Endothelial cell of hepatic sinusoid (primary cell): ENCODE measurements at regions not wholly inside any gene's neighbourhood (a gene's known extent, or its start where the extent isn't known, plus 50 kb on each side); places are given as distances from the start of the nearest gene placed in this dataset.

Experiments used
- in situ Hi-C: cut with HindIII; loops from 2 replicates; pipeline ENCODE4 v1.10.0; 2017; ENCODE audit warnings: low sequenced_read_pairs

DNA sequence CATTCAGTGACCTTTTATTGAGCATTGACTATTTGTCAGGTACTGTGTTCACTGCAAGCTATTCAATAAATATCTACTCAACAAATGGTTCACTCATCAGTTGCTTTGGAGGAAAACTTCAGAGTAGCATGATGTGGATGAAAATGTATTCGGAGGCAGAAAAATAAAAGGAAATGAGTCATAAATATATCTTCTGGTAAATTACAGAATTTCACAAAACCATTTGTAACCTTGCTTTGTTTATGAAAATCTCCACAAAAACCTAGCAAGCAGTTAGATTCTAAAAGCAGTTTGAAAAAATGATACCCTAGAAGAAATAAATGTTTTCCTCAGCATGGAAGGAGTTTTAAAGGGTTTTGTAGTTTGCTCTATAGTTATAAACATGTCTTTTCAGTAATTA, 399.6 kb downstream of the LMO7 start:
- in situ Hi-C loops = no loop called here

DNA sequence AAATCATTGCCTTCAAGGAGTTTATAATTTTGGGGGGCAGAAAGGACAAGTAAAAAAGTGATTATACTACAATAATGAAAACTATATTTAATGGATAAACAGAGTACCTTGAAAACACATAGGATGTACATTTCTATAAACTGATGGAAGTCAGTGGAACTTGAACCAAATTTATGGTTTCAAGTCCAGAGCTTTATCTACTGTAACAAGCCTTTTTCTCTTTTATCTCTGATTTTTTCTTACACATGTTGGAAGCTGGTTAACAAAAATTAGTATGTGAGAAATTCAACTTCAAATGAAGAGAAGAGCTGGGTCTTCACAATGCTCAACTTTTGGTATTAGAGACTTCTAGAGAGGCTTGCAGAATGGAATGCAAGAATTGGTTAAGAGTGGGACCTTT, 393.6 kb downstream of the LMO7 start:
- in situ Hi-C loops = no loop called here

DNA sequence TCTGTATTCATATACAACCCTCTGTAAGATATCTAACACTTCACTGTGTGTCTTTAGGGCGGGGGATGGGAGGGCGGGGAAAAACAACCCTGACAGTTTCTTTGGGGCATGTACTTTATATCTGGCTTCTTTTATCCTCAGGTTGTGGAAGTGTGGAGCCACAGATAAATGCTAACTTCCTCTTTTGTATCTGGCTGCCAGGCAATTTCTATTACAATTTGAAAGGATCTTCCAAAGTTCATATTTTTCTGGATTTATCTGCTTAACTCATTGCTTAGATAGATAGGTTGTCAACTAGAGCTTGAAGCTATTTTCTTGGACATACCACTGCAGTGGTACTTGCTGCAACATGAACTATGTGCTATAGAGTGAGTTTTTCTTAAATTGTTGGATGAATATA, 393.0 kb downstream of the LMO7 start:
- in situ Hi-C loops = no loop called here

DNA sequence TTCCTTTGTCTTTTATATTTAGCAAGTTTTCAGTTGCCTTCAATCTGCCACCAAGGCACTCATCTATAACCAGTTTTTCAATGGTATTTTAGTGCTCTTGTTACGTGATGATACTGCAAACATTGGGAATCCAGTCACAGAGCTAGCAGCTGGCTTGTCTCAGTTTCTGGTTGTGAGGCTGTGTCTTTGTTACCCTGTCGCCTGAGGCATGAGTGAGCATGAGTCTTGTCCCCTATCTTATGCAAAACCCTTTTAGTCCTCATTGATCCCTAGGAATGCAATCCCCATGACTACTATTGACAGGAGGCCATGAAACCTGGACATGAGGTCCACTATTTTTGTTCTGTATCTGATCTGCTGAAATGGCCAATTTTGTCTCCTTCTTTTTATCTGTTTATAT, 391.0 kb downstream of the LMO7 start:
- in situ Hi-C loops = no loop called here

DNA sequence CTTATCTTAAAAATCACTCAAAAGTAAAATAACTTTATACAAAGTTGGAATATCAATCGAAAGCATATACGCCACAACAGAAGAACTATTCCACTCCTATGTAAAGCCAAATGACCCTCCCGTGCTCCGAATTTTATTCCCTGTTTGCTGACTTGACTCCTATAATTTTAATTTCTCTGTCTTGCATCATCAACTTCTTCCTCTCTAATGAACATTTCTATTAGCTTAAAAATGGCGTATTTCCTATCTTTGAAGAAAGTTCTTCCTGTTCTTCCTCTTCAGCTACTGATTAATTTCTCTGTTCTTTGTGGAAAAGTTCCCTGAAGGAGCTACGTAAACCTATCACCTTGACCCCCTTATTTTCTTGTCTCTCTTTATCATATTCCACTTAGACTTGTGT, 389.3 kb downstream of the LMO7 start:
- in situ Hi-C loops = no loop called here

DNA sequence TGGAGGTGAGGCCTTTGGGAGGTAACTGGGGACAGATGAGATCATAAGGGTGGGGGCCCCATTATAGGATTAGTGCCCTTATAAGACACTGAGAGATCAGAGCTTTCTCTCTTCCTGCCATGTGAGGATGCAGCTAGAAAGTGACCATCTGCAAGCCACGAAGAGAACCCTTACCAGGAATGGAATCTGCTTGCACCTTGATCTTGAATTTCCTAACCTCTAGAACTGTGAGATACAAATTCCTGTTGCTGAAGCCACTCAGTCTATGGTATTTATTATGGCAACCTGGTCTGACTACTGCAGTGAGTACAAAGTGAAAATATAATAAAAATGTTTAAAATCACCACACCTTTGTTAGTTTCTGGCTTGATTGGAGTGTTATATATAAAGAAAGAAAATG, 388.0 kb downstream of the LMO7 start:
- in situ Hi-C loops = no loop called here

DNA sequence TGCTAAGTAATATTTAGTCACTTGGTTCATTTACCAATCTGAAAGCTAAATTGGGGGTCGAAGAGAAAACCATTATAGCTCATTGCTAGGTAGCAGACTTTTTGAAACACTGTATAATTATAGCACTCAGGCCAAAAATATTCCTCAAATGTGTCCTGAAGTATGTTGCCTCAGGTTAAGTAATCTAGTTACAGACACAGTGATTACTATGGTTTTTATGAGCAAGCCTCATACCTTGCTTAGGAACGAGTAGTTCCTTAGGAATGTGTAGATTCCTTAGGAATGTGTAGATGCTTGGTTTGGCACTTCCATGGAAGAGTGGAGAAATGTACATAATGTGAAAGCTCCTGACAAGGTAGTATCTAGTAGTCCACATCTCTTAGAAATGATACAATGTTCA, 387.5 kb downstream of the LMO7 start:
- in situ Hi-C loops = no loop called here

DNA sequence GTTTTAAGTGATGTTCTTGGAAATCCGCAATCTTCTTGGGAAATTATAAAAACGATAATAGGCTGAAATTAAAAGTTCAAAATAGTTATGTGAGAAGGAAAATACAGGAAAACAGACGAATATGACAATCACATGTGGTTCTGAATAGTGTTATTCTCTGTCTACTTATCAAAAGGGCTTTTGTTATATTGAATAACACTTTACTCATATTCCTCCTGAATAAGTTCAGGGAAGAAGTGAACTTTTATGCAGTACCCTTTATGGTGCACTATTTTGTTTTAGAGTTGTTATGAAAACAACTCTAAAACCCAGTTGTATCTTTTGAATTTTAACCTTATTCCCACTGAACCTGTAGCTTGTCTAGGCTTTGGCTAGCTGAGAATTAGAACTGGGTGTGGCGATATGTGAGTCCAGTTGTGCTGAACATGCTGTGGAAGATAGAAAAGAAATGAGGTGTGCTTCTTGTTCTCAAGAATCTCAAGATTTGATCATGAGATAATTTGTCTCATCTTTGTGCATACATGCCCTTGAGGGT, 384.4 kb downstream of the LMO7 start:
- in situ Hi-C loops = no loop called here

DNA sequence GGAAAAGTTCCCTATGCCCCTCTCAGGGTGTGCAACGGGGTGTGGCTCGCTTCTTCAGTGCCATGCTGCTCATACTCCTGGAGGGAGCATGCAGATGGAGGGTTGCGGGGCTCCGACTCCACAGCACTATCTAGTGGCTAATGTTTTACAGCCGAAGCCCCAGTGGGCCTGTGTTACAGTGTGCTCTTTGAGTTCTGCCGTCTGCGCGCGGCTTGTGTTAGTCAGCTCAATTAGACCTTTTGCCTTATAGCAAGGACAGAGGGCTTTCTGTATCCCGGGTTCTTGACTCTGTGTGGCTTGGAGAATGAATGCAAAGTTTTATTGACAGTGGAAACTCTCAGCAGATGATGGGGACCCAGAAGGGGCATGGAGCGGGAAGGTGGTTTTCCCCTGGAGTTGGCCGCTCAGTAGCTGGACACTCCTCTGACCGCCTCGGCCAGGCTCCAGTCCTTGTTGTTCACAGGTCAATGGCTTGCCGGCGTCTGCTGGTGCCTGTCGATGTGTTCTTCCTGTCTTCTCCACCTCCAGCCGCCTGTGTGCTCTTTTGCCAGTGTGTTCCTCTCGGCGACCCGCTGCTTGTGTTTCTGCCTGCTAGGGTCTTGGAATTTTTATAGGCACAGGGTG, 383.4 kb downstream of the LMO7 start:
- in situ Hi-C loops = no loop called here

DNA sequence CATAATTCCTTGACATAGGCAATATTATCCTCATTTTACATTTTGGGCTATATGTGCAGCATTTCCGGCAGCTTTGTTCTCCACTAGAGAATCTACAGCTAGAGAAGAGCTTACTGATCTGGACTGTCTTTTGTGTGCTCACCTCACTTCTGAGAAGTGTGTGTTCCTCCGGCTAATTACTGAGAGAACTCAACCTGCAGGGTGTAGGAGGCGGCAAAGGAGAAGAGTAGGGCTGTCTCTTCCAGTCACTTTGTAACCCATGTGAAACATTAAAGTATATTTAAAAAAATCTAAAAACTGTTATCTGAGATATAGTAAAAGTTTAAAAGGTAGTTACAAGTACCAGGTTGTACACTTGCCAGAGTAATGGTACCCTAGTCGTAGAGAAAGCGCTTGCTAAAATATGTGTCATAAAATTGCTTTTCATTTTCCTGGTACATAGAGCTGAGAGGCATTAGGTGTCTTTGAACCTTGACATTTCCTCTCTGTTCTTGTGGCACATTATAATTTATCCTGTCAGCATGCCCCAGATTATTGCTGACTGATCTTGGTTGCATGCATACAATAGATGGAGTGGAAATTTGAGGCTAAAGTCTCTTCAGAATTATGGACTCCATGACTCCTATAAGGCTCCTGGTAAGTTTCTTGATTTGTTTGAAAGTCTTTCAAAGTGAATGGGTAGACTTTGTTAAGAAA, 381.9 kb downstream of the LMO7 start:
- in situ Hi-C loops = no loop called here

DNA sequence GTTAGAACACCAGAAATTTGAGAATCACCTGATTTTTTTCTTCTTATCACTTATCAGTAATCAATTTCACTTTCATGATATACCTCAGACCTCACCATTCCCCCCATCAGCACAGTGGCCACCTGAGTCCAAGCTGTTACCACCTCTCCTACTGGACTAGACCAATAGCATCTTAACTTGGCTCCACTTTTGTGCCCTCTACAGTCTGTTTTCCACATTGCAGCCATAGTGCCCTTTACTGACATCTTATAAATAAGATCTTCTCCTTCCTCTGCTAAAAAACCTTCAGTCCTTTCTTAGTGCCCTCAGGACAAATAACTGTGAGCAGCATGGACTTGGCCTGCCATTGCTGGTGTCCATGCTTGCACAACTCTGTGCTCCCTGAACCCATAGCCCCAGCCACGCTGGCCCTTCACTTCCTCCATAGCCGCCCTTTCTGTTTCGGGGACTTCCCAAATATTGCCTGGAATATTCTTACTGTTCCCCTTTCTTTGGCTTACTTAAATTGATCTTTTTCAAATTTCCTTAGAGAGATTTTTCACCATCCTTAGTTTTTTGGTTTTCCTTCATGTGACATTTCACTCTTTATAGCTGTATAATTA, 380.8 kb downstream of the LMO7 start:
- in situ Hi-C loops = no loop called here

DNA sequence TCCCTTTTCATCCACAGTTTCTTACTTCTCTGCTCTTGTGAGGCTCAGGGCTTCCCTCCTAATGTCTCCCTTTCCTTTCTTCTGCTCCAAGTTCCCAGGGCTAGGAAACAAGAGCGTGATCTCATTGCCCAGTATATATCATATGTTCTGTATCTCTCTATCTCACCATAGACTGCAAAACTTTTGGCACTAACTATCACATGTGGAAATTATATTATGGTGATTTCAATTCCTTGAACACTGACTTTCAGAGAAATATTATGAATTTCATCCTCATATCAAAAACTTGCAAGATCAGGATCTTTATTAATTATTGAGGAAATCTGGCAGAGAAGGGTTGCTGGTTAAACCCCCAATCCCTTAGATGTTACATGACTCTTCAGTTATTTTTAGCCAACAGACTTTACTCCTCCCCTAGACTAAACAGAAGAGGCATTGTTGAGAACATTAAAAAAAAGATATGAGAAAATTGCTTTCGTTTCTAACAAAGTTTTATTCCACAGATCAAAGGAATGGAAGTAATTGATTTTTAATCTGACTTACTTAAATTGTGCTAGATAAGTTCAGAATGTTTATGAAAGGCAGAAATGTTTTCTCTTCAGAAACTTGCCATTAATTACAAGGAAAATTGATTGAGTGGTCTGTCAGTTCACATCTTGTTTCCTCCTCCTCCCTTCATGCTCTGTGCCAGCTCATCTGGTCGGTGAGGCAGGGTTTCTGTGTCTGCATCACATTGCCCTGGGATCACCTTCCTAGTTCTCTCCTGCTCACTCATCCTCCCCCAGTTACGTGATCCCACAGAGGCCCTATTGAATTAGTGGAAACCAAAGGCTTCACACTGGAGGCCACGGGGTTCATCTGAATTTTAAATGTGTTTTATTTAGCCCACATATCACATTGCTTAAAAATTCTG, 378.5 kb downstream of the LMO7 start:
- in situ Hi-C loops = no loop called here

DNA sequence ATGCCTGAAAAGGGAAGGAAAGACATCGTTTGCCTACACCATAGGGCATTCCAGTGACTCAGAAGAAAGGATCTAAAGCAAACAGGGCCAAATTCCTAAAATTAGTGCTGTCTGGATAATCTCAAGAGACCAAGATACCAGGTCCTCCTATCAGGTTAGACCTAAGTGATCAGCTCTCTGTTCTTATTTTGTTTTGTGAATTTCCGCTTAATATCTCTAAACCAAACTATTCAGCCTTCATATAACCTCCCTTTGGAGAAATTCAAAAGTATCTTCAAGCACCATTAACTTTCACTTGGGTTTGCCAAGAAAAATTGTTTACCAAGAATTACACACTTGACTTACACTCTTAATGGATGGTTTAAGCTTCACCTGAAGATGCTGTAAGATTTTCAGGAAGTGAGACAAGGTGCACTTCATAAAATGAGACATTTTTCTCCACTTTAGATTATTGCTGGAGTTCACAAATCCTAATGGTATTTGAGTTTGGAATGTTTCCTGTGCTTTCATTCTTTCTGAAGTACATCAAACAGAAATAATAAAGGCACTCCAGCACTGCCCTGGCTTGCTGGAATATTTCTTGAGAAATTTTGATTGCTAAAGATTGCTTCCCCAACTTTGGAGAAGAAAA, 376.1 kb downstream of the LMO7 start:
- in situ Hi-C loops = no loop called here

DNA sequence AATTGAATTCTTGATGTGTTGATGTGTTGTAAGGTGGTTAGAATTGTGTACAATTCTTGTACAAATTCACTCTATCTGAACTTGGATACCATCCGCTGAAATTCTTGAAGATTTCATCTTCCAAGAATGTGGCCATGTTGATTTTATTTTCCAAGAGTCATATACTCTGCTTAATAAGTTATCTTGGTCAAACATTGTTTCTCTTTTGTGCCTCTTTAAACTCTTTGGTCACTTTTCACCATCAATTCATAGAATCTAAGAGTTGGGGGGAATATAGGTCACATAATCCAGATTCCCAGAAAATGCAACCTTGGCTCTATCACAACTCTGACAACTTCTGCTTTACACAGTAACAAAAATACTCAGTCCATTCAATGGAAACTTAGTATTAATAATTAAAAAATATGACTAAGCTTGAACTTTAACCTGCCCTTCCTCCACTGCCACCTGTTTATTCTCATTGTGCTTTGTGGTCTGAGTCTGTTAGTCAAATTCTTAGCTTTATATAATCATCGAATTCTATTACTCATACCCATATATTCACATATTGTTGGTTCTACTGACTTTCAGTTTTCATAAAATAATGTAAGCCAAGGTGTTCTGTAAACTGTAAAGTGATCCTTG, 373.2 kb downstream of the LMO7 start:
- in situ Hi-C loops = no loop called here

DNA sequence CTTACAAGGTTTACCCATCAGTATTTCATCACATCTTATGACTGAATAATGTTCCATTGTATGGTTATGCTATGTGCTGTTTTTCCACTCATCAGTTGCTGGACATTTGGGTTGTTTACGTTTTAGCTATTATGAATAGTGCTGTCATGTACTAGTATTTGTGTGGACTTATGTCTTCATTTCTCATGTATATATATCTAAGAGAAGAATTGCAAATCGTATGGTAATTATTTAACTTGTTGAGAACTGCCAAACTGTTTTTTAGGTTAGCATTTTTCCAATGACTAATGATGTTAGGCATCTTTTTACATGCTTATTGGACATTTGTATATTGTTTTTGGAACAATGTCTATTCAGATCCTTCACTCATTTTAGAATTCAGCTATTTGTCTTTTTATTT, 368.3 kb downstream of the LMO7 start:
- in situ Hi-C loops = no loop called here

DNA sequence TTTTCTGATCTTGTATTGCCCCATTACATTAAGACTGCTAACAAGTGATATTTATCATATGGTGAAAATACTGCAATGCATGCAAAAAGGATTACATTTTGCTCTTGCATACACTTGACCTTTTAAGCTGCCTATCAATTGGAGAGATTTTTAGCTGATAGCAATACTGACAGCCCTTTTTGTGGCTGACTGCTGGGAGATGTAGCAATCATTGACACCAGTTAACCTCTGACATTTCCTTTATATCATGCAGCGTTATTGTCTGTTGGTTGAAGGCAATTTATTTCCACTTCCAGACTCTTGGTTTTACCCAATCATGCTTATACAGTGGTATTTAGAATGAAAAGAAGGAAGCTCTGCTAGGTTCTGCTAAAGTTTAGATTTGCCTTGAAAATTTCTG, 364.0 kb downstream of the LMO7 start:
- in situ Hi-C loops = no loop called here

DNA sequence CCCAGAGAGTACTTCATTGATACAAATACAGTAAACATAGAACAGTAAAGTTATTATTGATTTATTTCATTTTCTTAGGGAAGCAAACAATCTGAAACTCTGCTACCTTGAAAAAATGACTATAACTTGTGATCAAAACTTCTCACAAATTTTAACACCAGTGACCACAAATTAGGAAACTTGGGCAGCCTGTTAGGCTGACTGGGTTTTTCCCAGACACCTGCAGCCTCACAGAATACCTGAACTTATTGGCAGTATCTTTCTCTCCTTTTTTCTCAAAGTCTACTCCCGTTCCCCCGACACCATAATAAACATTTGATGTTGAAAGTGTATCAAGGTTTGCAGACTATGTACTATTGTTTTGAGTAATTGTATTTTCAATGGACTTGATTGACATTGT, 360.5 kb downstream of the LMO7 start:
- in situ Hi-C loops = no loop called here

DNA sequence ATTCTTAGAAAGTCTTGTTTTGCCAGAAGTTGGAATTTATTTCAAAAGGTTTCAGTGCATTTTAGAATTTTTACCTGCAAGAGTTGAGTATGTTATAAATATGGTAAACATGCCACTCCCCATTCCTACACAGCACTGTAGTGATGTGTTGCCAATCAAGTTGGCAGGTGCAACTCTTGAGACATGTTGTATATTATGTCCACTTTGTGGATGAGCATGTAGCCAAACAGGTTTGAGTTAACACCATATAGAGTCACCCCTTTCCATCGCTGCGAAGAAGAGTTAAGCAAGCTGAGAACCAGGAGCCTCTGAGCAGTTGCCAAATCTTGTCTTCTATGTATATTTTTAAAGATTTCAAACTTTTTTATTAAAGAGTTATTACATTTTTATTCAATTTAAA, 359.8 kb downstream of the LMO7 start:
- in situ Hi-C loops = no loop called here

DNA sequence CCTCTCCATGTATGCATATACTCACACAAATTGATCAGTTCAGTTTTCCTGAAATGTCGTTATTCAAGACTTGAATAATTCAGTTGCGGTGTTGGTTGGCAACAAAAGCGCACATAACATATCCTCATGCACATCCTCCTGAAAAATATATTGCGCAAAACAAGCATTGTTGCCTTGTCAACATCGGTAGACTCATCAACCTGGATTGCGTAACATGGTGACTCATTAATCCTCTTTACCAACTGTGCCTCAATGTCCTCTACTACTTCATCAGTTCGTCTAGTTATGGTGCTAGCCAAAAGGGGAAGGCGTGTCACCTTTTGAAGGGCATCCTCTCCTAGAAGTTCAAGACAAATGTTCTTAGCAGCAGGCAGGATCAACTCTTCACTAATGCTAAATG, 357.7 kb downstream of the LMO7 start:
- in situ Hi-C loops = no loop called here

DNA sequence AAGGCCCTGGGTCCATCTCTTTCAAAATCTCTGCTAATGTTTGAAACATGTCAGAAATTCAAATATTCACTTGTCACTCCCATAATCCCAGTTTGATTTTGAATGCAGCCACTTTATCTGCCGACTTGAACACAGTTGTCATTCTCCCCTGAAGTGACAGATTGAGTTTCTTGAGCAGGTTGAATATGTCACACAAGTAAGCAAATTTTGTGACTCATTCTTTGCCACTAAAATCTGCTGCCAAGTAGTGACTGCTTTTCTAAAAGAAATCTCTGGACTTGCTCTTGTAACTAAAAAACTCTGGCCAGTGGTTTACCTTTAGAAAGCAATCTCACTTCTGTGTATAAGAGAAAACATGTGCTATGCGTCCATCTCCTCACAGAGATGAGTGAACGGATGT, 357.1 kb downstream of the LMO7 start:
- in situ Hi-C loops = no loop called here
